ENCODE measurements at regions not wholly inside any gene's neighbourhood (a gene's known extent, or its start where the extent isn't known, plus 50 kb on each side); places are given as distances from the start of the nearest gene placed in this dataset.

- no peak for DNase-seq
Measured at GRCh38 chrX:10021461-10022272, 54.5 kb downstream of the CLDN34 start.

GRCh38 chrX:10022273-10022541 is 55.0 kb downstream of the CLDN34 start:
- DNase-seq = no peak

- no peak for DNase-seq
Measured at GRCh38 chrX:10022580-10023245, 55.6 kb downstream of the CLDN34 start.

- DNase-seq = no peak
Measured at GRCh38 chrX:10023821-10024220, 56.7 kb downstream of the CLDN34 start.

GRCh38 chrX:10025742-10026493 is 58.8 kb downstream of the CLDN34 start:
- no peak for DNase-seq

GRCh38 chrX:10028283-10029104 is 61.3 kb downstream of the CLDN34 start:
- no peak for DNase-seq

- DNase-seq = no peak
Measured at GRCh38 chrX:10030570-10030969, 63.4 kb downstream of the CLDN34 start.

- DNase-seq = no peak
Measured at GRCh38 chrX:10031746-10032145, 64.6 kb downstream of the CLDN34 start.

GRCh38 chrX:10032147-10032546 is 65.0 kb downstream of the CLDN34 start:
- no peak for DNase-seq

GRCh38 chrX:10033375-10034007 is 66.3 kb downstream of the CLDN34 start:
- no peak for DNase-seq

- DNase-seq = no peak
Measured at GRCh38 chrX:10034740-10035260, 67.6 kb downstream of the CLDN34 start.

- no peak for DNase-seq
Measured at GRCh38 chrX:10038585-10038984, 71.4 kb downstream of the CLDN34 start.

- DNase-seq = no peak
Measured at GRCh38 chrX:10039821-10040793, 72.9 kb downstream of the CLDN34 start.

- DNase-seq = no peak
Measured at GRCh38 chrX:10040961-10041360, 73.8 kb downstream of the CLDN34 start.

GRCh38 chrX:10041383-10041782 is 74.2 kb downstream of the CLDN34 start:
- DNase-seq = no peak

GRCh38 chrX:10042055-10042454 is 74.9 kb downstream of the CLDN34 start:
- no peak for DNase-seq

GRCh38 chrX:10043386-10043785 is 76.2 kb downstream of the CLDN34 start:
- no peak for DNase-seq

- no peak for DNase-seq
Measured at GRCh38 chrX:10044021-10044420, 76.9 kb downstream of the CLDN34 start.

GRCh38 chrX:10045327-10046000 is 78.3 kb downstream of the CLDN34 start:
- DNase-seq = no peak

GRCh38 chrX:10047133-10047532 is 80.0 kb downstream of the CLDN34 start:
- DNase-seq = no peak
